SK-MEL-5 (cell line): ENCODE measurements at regions not wholly inside any gene's neighbourhood (a gene's known extent, or its start where the extent isn't known, plus 50 kb on each side); places are given as distances from the start of the nearest gene placed in this dataset.

Source experiments
- DNase-seq: peaks from one replicate; pipeline ENCODE4 v3.0.0-alpha.2; 2016; ENCODE audit warnings: low read depth, low spot score
- in situ Hi-C: cut with HindIII; loops from 2 replicates; pipeline ENCODE4 v1.10.0; 2016; ENCODE audit warnings: low sequenced_read_pairs, high pct_unique_total_duplicates, low pct_unique_long_range_greater_than_20kb

GRCh38 chr12:115452751-115453281, 768.8 kb upstream of the TBX3 start:
- in situ Hi-C loops = no loop called here
- no peak for DNase-seq

DNA sequence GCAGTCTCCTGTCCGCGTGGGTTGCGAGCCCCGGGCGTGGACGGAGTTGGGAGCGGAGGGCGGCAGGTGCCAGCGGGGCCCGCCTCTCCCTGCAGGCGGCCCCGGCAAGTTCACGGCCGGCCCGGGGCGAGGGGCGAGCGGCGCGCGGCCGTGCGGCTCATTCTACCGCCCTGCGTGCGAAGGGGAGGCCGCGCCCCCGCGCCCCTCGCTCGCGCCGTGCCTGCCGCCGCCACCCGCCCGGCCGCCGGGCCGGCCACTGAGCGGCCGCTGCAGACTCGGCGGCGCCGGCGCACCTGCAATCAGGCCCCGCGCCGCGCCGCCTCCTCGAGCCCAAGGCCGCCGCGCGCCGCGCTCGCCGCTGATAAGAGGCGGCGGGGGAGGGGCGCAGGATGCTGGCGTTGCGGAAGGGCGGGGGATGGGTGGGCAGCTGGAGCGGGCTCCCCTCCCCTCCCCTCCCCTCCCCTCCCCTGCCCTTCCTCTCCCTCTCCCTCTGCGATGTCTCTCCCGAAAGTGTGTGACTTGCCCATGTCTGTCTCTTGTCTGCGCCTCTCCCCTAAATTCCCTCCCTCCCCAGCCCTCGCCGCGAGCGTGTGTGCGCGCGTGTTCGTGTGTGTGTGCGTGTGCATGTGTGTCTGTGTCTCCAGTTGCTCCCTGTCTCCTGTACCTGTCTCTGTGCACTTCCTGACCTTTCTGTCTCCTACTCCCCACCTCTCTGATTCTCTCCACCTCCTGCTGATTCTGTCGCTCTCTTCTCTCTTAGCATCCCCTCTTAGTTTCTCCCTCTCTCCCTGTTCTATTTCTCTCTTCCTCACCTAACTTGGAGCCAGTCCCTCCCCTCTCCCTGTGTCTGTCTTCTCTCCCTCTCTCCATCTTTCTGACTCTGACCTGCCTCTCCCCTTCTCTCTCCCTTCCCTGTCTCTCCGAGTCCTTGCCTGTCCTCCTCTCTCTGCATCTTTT, 768.1 kb upstream of the TBX3 start:
- no peak for DNase-seq
- in situ Hi-C loops = no loop called here

DNA sequence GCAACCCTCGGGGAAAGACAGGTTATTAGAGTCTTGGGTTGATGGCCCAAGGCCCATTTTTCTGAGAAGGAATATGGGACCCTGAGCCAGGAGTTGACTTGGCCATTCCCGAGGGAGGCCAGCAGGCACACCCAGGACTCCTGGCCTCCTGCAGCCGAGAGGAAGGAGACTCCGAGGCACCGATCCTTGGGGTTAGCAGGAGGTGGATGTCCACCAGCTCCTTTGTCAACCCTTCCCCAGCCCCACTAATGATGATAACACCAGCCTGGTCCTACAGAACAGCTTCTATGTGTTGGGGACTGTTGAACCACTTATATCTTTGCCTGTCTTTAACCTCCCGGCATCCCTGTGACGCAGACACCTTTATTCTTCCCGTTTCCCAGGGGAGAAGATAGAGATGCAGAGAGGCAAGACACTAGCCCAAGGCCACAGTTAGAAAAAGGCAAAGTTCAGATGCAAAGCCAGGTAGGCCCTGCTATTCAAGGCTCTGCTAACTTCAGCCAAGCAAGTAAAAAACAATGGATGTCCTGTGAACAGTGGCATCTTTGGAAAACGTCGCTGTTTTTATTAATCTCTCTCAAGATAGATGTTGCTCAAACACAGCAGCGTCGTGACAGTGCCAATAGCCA, 767.3 kb upstream of the TBX3 start:
- no peak for DNase-seq
- in situ Hi-C loops = no loop called here

- in situ Hi-C loops = no loop called here
Measured at GRCh38 chr12:115450710-115451109, 766.7 kb upstream of the TBX3 start.

GRCh38 chr12:115450017-115450416, 766.0 kb upstream of the TBX3 start:
- in situ Hi-C loops = no loop called here
- DNase-seq = peak; percentile 5

More at GRCh38 chr12:115450710-115451109, 766.7 kb upstream of the TBX3 start:
- DNase-seq = no peak

GRCh38 chr12:115449526-115449925, 765.6 kb upstream of the TBX3 start:
- no peak for DNase-seq
- in situ Hi-C loops = no loop called here

GRCh38 chr12:115444346-115444745, 760.4 kb upstream of the TBX3 start:
- DNase-seq = no peak
- in situ Hi-C loops = no loop called here

DNA sequence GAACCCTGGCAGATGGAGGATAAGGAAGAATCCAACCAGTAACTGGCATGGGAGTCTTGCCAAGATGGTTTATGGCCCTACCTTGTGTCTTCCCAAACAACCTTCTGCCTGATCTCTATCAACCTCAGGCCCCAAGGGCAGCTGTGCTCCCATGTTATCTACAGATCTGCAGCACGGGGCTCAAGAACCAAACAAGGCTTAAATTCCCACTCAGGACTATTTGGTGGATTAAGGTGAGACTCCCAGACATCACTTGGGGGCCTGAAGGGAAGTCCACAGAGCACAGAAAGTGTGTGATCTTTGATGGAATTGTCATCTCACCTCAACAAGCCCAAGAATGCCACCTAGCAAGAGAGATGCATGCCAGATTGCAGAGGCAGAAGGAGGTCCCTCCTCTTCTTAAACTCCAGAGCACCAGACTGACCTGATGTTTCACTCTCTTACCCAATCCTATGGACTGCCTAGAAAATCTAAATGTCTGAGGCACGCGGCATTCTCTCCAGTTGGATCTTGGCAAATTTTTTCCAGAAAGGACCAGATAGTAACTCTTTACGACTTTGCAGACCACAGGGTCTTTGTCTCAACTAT, 759.5 kb upstream of the TBX3 start:
- in situ Hi-C loops = no loop called here
- no peak for DNase-seq

- in situ Hi-C loops = no loop called here
- no peak for DNase-seq
Measured at GRCh38 chr12:115440438-115440837, 756.5 kb upstream of the TBX3 start.

DNA sequence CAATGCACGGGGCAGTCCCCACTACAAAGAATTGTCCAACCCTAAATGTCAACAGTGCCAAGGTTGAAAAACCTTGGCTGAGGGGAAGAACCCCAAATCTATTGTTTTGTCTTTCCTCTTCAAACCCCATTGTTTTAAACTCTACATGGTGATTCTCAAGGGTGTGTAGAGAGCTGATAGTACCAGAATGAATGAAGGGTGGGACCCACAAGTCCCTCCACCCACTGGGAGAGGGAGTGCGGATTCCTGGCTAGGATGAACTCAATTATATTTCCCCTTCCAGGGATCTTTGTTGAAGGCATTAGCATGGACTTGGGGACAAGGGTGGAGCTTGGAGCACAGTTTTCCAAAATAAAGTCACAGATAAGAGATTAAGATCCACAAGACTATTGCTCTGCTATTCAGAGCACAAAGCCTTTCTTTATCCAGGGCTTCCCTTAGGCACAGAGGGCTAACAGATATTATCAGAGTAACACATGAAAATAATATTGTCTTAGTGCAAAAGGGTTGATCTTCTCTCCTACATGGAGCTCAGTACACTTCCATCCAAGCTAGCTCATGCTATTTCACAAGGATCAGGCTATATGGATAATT, 755.1 kb upstream of the TBX3 start:
- no peak for DNase-seq
- in situ Hi-C loops = no loop called here

GRCh38 chr12:115438314-115438713, 754.3 kb upstream of the TBX3 start:
- in situ Hi-C loops = no loop called here
- DNase-seq = no peak

GRCh38 chr12:115437061-115437567, 753.1 kb upstream of the TBX3 start:
- in situ Hi-C loops = no loop called here
- no peak for DNase-seq

DNA sequence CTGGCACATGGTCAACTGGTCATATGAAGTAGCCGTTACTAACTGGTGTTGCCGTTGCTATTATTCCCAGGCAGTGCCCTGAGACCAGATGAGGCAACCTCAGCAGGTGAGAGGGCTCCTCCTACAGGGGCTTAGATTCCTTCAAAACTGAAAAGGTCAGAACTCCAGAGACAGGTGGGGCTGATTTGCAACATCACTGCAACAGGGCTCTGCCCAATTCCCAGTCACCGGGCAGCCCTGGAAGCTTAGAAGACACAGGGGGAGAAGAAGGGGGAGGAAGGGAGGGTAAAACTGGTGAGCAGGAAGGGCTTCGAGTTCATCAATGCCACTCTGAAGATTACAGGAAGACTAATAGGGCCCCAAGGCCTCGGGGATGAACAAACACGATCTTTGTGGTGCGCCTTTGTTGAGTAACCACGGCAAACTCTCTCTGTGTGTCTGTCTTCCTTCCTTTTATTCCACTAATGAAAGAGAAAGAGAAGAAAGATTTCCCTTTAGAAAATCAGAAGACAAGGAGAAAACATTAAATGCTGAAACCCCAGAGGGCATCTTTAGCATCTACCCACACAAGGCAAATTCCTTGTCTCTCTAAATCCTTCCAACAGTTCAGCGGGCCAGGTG, 749.1 kb upstream of the TBX3 start:
- peak; percentile 66 for DNase-seq
- in situ Hi-C loops = no loop called here

GRCh38 chr12:115430636-115431035, 746.7 kb upstream of the TBX3 start:
- in situ Hi-C loops = no loop called here
- DNase-seq = no peak

GRCh38 chr12:115426732-115427131, 742.8 kb upstream of the TBX3 start:
- in situ Hi-C loops = no loop called here
- DNase-seq = no peak

GRCh38 chr12:115424003-115424402, 740.0 kb upstream of the TBX3 start:
- DNase-seq = no peak
- in situ Hi-C loops = no loop called here

DNA sequence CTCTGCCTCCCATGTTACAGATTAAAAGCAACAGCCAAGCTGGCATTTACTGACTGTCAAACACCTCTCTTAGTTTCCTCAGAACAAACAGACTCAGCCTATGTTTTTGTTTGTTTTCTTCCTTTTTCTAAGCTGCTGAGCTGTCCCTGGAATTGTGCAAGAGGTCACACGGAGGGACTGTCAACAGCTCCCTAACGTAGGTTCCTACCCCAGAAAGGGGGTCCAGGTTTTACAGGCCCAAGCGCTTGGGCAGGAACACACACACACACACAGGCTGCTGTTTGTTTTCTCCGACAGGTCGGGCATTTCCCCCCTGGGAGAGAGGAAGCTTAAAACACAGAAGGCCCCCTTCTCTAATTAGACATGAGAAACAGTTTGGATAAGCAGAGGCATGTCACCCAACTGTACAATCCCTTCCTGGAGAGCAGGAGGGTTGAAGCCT, 739.6 kb upstream of the TBX3 start:
- in situ Hi-C loops = no loop called here
- DNase-seq = no peak
